HL-60 (cell line): ENCODE measurements at regions not wholly inside any gene's neighbourhood (a gene's known extent, or its start where the extent isn't known, plus 50 kb on each side); places are given as distances from the start of the nearest gene placed in this dataset.

ENCODE experiments used
- GABPA ChIP-seq: IDR thresholded peaks from 2 replicates; pipeline ENCODE4 v1.6.1; 2012; ENCODE audit warnings: low read depth
- POLR2AphosphoS5 ChIP-seq: IDR thresholded peaks from 2 replicates; pipeline ENCODE4 v1.6.1; 2012; ENCODE audit warnings: low read depth
- SPI1 ChIP-seq: IDR thresholded peaks from 2 replicates; pipeline ENCODE4 v1.6.1; 2012; ENCODE audit warnings: low read depth, mild to moderate bottlenecking, borderline replicate concordance
- TF ChIP-seq, protein P1 (sequence below): IDR thresholded peaks from one replicate; pipeline ENCODE4 v1.5.1; 2011; ENCODE audit warnings: low read length, control low read depth, inconsistent platforms; ENCODE audit not compliant: insufficient read depth
- TF ChIP-seq, protein P2 (sequence below): IDR thresholded peaks from 2 replicates; pipeline ENCODE4 v1.6.1; 2012; ENCODE audit warnings: low read depth; ENCODE audit not compliant: insufficient replicate concordance

DNA sequence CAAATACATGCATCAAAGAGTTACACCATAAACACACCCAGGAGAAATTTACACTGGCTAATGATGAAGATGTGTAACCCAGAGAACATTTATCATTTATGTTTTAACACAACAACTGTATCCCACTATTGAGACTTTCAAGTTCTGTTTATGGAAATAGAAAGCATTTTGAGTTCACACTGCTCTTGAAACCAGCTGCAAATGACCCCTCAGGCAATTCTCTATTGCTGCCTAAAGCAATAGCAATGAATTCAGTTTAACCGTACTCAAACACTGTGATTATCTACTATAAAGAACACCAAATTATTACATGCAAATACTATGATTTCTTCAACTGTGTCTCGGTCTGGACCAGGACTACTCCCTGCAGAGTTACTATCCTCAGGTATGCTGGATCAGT lies 452.7 kb upstream of the NRXN1 start:
- TF ChIP-seq POLR2AphosphoS5 (no peak), GABPA (no peak), SPI1 (no peak)
- TF ChIP-seq, protein P1, sequence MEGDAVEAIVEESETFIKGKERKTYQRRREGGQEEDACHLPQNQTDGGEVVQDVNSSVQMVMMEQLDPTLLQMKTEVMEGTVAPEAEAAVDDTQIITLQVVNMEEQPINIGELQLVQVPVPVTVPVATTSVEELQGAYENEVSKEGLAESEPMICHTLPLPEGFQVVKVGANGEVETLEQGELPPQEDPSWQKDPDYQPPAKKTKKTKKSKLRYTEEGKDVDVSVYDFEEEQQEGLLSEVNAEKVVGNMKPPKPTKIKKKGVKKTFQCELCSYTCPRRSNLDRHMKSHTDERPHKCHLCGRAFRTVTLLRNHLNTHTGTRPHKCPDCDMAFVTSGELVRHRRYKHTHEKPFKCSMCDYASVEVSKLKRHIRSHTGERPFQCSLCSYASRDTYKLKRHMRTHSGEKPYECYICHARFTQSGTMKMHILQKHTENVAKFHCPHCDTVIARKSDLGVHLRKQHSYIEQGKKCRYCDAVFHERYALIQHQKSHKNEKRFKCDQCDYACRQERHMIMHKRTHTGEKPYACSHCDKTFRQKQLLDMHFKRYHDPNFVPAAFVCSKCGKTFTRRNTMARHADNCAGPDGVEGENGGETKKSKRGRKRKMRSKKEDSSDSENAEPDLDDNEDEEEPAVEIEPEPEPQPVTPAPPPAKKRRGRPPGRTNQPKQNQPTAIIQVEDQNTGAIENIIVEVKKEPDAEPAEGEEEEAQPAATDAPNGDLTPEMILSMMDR = no peak
- TF ChIP-seq, protein P2, sequence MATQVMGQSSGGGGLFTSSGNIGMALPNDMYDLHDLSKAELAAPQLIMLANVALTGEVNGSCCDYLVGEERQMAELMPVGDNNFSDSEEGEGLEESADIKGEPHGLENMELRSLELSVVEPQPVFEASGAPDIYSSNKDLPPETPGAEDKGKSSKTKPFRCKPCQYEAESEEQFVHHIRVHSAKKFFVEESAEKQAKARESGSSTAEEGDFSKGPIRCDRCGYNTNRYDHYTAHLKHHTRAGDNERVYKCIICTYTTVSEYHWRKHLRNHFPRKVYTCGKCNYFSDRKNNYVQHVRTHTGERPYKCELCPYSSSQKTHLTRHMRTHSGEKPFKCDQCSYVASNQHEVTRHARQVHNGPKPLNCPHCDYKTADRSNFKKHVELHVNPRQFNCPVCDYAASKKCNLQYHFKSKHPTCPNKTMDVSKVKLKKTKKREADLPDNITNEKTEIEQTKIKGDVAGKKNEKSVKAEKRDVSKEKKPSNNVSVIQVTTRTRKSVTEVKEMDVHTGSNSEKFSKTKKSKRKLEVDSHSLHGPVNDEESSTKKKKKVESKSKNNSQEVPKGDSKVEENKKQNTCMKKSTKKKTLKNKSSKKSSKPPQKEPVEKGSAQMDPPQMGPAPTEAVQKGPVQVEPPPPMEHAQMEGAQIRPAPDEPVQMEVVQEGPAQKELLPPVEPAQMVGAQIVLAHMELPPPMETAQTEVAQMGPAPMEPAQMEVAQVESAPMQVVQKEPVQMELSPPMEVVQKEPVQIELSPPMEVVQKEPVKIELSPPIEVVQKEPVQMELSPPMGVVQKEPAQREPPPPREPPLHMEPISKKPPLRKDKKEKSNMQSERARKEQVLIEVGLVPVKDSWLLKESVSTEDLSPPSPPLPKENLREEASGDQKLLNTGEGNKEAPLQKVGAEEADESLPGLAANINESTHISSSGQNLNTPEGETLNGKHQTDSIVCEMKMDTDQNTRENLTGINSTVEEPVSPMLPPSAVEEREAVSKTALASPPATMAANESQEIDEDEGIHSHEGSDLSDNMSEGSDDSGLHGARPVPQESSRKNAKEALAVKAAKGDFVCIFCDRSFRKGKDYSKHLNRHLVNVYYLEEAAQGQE = no peak
